Endometrium (tissue), 2 donors: ENCODE measurements at regions not wholly inside any gene's neighbourhood (a gene's known extent, or its start where the extent isn't known, plus 50 kb on each side); places are given as distances from the start of the nearest gene placed in this dataset.

Experiments
- FAIRE-seq: peaks from 2 replicates; lab custom pipeline; 2012; peaks lifted over from hg19 to GRCh38; lab: Jason Lieb, UNC
- donor health status: control.
- donor health status: control.

GRCh38 chr1:83673312-83673711, 325.6 kb downstream of the TTLL7 start:
- FAIRE-seq: no peak

- no peak for FAIRE-seq
Observed at GRCh38 chr1:83671586-83671985, 327.3 kb downstream of the TTLL7 start.

DNA sequence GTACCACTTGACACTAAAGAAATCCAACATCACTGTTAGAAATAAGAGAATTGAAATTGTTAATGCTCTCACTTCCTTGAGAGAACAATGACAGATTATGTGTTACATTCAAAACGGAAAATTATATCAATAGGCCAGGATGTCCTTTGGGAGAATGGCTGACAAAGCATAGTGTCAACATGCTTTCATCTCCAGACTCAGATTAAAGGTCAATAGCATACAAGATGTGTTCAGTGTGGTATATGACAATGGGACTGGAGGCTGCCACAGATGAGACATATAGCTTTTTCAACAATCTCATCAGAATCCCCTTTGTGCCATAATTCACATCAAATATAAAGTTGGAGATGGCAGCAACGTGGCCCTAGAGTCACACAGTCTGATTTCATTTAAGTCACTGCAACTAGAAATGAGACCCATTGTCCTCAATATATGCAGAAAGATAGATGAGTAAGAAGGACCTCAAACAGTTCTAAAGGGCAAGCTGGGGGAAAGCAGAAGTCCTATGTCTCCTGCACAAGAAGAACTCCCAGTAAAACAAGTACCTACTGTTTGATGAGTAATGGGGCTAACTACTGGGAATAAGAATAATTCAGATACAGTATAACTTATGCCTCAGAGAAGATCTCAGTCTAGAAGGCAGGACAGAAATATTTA, 327.9 kb downstream of the TTLL7 start:
- FAIRE-seq: no peak

- FAIRE-seq: no peak
Observed at GRCh38 chr1:83641796-83642443, 357.0 kb downstream of the TTLL7 start.

DNA sequence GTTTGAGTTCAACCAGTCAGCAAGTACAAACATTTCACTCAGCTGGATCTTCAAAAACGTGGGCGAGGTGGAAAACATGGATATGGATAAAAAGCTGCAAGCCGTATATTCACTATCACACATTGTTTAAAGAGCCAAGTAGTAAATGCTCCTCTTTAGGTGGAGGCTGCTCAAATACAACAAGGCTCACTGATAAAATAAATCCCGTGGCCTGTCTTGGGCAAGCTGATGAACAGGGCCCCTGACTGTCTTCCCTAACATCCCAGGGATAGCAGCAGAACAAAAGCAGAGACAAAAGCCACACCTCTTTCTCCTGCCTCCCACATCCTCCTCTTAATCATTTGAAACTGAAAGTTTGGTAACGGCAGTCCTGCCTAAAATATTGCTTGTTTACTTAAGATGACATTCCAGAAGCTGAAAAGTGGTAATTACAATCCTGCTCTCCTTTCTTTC, 357.7 kb downstream of the TTLL7 start:
- FAIRE-seq: peak; percentile 61

DNA sequence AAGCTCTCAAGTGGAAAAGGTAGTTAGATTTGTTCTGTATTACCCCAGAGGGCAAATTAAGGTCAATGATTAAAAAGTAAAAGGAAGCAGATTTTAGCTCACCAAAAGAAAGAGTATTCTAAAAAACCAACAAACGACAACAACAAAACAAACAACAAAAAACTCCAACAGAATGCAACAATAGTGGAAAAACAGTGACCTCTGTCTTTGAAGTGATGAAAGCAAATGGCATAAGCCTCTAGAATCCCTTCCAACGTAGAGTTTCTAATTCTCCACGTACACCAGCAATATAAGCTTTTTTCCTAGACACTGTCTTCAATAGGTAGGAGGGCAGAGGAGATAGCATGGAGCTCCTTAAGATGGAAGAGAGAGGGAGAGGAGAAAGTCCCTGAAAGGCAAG, 359.1 kb downstream of the TTLL7 start:
- no peak for FAIRE-seq

GRCh38 chr1:83637586-83637985, 361.3 kb downstream of the TTLL7 start:
- FAIRE-seq: no peak

DNA sequence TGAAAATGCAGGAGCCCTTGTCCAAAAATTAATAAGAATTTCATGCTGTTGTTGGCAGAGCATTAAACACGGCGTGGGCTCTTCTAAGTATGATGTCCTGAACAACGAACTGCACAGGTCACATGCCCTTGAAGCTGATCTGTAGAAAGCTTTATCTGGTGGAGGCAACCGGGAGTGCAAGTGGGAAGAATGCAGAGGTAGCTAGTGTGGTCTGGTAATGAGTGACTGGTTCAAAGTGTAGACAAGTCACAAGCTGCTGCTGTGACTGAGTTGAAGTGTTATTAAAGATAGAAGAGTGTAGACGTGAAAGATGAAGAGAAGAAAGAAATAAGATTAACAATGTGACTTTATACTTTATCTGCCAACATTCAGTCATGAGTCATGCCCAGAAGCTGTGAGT, 361.9 kb downstream of the TTLL7 start:
- no peak for FAIRE-seq

DNA sequence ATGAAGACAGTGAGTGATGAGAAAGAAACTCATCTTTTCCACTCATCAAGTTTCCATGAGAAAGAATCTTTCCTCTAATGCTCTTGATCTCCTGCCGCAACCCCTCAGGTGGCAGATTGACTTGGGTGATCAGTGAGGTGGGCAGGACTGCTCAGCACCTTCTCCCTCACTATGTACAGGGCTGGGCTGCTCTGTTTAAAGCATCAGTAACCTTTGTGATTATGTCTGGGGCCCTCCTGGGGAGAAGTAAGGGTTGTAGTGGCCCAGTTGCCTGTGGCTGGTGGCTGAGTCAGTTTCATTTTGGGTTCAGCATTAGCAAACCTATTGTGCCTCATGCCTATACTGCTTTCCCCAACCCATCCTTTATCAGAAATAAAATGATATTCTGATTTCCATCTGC, 366.0 kb downstream of the TTLL7 start:
- FAIRE-seq: no peak

GRCh38 chr1:83631851-83632250, 367.1 kb downstream of the TTLL7 start:
- FAIRE-seq: no peak

DNA sequence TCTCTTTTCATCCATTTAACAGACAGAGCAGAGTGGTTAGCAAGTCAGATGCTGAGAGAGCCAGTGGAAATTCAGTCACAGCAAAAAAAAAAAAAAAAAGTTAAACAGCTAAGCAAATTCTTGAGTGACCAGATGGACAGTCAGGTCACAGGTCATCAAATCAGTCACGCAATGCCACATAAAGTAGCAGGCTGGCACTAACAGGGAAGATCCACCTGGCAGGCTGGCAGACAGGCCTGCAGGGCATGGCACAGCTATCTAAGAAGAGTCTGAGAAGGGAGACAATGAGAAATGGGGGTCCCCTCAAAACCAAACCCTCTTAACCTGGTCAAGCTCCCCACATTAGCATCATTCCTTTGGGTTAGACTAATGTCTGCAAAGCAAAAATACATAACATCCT, 371.9 kb downstream of the TTLL7 start:
- no peak for FAIRE-seq

DNA sequence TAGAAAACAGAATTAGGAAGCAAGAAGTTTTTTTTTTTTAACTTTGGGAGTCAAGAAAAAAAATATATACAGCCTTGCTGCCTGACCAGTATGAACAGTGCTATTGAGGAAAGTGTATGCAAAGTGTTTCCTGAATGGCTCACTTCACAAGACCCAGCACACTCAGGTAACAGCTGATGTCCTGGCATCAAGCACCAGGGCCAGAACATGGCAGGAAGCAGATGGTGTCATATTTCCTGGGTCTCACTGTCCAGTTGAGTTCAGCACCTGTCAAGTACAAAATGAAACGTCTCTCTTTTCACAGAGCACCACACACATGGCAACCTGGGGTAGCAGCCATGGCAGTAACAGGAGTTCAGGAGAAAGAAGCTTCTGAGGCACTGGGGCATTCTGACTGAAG, 372.3 kb downstream of the TTLL7 start:
- FAIRE-seq: no peak

- FAIRE-seq: no peak
Observed at GRCh38 chr1:83625646-83626045, 373.3 kb downstream of the TTLL7 start.

GRCh38 chr1:83620016-83620415, 378.9 kb downstream of the TTLL7 start:
- FAIRE-seq: no peak

DNA sequence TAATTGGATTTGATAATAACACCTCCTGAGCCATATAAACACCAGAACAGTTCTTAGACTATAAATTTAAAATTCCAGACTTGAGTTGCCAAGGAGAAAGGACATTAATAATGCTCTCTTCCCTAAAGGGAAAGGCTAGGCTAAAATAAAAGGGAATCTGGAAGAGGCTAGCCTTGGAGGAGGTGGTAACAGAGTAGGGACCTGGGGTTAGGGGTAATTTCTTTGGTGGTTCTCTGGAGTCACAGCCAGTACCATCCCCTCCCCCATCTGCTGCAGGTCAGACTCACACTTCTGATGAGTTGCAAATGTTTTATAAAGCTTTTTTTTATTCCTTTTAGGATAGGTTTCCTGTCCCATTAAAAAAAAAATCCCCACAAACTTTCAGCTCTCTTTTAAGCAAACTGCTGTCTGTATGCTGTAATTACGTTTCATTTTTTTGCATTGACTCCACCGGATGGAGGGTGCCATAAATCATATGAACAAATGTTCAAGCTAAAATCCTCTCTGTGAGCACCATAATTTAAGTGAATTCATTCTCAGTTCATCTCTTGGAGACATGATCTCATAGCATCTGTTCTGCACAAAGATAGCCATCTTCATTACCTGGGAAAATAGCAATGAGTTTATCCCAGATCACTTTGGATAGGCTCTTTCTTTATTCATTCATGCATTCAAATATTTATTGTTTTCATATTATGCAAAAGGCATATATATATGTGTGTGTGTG, 379.6 kb downstream of the TTLL7 start:
- no peak for FAIRE-seq

DNA sequence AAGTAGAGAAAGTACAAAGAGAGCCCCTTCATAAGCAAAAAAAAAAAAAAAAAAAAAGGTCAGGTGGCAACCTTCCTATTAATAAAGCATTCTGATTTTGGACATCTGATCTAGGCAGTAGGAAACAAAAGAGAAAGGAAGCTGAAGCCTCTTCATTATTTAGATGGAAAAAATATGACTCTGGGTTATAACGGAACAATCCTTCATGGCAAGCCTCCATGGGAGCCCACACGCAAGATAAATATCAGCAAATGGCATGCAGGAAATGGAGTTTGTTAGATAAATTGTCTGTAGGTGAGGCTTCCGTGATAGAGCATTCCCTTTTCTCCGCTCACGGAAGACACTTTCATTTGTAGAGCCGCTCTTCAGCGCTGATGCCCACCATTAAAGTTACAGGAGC, 381.0 kb downstream of the TTLL7 start:
- FAIRE-seq: no peak

- FAIRE-seq: no peak
Observed at GRCh38 chr1:83615370-83615769, 383.6 kb downstream of the TTLL7 start.

DNA sequence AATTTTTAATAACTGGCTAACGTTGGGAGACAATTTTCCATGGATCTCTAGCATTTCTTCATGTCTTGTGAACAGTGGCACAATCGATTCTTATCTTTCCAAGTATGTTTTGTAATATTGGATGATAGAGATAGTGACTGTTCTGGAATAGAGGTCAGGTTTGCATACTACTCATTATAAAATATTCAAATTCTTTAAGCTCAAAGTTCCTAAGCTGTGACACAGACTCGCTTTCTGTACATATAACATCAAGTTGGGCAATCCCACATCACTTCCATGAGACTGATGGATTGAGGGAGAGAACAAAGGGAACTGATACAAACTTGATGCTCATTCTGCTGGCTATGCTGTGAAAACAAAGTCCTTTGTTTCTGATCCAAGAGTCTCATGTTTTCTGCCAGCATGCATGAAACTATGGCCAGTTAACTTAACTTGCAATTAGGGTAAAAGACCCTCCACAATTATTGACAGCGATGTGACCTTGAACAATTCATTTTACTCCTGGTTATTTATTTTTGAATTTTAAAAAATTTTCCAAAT, 392.4 kb downstream of the TTLL7 start:
- no peak for FAIRE-seq

- FAIRE-seq: no peak
Observed at GRCh38 chr1:83596331-83596730, 402.6 kb downstream of the TTLL7 start.

GRCh38 chr1:83593073-83593472, 405.9 kb downstream of the TTLL7 start:
- no peak for FAIRE-seq

DNA sequence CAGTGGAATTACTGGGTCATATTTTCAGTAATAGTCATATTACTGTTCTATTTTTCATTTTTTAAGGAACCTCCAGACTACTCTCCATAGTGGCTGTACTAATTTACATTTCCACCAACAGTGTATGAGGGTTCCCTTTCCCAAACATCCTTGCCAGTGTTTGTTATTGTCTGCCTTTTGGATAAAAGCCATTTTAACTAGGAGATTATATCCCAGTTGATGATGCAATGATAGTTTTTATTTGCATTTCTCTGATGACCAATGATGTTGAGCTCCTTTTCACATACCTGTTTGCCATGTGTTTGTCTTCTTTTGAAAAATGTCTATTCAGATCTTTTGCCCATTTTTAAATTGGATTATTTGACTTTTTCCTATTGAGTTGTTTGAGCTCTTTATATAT, 410.8 kb downstream of the TTLL7 start:
- no peak for FAIRE-seq

DNA sequence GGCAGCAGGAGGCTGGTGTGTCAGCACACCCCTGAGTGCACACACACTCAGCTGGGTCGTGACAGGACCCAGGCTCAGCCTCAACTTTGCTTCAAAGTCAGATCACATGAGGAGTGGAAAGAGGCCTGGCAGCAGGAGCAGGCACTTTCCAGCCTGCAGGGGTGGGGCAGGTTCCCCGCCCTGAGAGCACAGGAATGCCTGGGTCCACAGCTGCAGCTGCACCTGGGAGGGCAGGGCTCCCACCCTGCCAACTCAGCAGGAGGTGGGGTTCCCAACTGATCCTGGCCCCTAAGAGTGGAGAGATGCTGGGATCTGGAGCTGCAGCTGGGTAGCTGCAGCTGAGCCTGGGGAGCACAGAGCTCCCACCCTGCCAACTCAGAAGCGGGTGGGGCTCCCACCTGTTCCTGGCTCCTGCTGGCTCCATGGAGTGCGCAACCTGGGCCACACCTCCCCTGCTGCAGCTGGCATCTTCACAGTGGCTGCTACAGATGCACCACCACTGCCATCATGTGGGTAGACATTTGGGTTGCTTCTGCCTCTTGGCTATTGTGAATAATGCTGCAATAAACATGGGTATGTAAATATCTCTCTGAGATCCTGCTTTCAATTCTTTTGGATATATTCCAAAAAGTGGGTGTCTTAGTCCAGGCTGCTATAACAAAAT, 415.4 kb downstream of the TTLL7 start:
- FAIRE-seq: no peak

DNA sequence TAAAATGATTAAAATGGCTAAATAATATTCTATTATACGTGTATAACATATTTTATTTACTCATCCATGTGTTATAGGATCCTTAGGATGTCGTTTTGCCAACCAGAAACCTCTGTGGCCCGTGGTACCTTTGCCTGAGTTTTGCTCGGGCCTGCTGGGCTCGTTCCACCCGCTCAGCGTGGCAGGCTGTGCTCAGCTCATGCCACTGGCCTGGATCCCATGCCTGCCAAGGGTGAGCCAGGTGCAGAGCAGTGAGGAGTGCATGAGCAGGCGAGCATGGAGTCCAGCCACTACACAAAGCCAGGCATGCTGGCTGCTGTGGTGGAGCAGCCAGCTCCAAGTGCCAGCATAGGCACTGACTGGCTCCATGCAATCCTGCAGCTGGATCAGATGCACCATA, 417.2 kb downstream of the TTLL7 start:
- FAIRE-seq: no peak
